NB4 (cell line): ENCODE measurements at regions not wholly inside any gene's neighbourhood (a gene's known extent, or its start where the extent isn't known, plus 50 kb on each side); places are given as distances from the start of the nearest gene placed in this dataset.

Source experiments
- POLR2A ChIP-seq: IDR thresholded peaks from 2 replicates; pipeline ENCODE4 v1.6.1; 2011; ENCODE audit warnings: mild to moderate bottlenecking; ENCODE audit not compliant: insufficient read length; ENCODE audit errors: extremely low read depth
- TF ChIP-seq, protein P1 (sequence below): IDR thresholded peaks from one replicate; pipeline ENCODE4 v1.5.1; 2012; ENCODE audit warnings: low read depth, low read length
- TF ChIP-seq, protein P2 (sequence below): IDR thresholded peaks from 2 replicates; pipeline ENCODE4 v1.6.1; 2011; ENCODE audit warnings: low read depth, low read length

DNA sequence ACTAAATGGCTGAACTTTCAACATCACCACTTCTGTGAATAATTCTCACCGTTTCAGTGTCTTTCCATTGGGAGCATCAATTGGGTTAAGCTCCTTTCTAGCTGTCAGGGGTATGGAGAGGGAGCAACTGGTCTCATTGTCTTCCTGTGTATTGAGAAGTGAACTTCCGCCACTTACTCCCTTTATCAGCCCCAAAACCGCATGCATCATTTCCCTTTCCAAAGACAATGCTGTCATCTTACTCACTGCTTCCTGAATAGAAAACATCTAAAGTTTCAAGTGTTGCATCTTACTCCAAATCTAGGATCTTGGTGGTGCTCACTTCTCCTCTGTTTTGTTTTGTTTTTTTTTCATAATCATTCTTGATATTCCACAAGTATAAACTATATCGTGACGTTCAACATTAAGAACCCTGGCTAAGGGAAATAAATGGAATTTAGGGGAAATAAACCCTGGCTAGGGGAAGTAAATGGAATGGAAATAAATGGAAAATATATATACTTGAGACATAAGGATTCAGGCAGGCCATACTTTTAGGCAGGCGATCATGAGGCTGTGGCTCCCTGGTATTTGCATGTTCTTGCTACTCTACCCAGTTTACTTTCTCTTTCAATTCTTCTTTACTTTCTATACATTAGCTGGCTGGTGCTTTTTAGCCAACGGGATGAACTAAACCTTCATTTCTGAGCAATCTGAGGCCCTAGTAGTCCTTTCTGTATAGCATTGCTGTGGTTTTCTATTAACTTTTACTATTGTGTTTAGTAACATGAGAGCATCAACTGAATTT, 371.9 kb downstream of the BMPER start:
- TF ChIP-seq POLR2A, result no peak
- TF ChIP-seq, protein P1, sequence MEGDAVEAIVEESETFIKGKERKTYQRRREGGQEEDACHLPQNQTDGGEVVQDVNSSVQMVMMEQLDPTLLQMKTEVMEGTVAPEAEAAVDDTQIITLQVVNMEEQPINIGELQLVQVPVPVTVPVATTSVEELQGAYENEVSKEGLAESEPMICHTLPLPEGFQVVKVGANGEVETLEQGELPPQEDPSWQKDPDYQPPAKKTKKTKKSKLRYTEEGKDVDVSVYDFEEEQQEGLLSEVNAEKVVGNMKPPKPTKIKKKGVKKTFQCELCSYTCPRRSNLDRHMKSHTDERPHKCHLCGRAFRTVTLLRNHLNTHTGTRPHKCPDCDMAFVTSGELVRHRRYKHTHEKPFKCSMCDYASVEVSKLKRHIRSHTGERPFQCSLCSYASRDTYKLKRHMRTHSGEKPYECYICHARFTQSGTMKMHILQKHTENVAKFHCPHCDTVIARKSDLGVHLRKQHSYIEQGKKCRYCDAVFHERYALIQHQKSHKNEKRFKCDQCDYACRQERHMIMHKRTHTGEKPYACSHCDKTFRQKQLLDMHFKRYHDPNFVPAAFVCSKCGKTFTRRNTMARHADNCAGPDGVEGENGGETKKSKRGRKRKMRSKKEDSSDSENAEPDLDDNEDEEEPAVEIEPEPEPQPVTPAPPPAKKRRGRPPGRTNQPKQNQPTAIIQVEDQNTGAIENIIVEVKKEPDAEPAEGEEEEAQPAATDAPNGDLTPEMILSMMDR, result no peak
- TF ChIP-seq, protein P2, sequence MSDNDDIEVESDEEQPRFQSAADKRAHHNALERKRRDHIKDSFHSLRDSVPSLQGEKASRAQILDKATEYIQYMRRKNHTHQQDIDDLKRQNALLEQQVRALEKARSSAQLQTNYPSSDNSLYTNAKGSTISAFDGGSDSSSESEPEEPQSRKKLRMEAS, result no peak
